CD4-positive, alpha-beta T cell (primary cell): ENCODE measurements at regions not wholly inside any gene's neighbourhood (a gene's known extent, or its start where the extent isn't known, plus 50 kb on each side); places are given as distances from the start of the nearest gene placed in this dataset.

Experiments used
- ATAC-seq: fragments of 200-7000 bp; cut with Tn5 transposase; one replicate; pipeline ENCODE4 v1.10.0; 2022; ENCODE audit warnings: mild to moderate bottlenecking; ENCODE audit not compliant: poor library complexity
- CTCF ChIA-PET: fragments of 350-600 bp; sonication (Branson Sonifier 250); formaldehyde crosslinking; loops from one replicate; lab custom pipeline; 2021; ENCODE audit warnings: antibody characterized with exemption, inconsistent platforms; lab: Charles Lee
- POLR2A ChIA-PET: fragments of 350-600 bp; sonication (Branson Sonifier 250); formaldehyde crosslinking; loops from one replicate; lab custom pipeline; 2021; ENCODE audit warnings: antibody characterized with exemption, inconsistent platforms; lab: Charles Lee
- DNase-seq, 14 experiments: peaks; one replicate each; pipeline ENCODE4 v3.0.0-alpha.2; 2013 to 2020; ENCODE audit warnings: mixed read lengths in 2 of 14
- H3K27ac ChIP-seq, 2 donors: one replicate each; pipeline versions ENCODE4 v1.5.1 to v1.7.0; 2013; ENCODE audit warnings: low read length in 2 of 2, low read depth in 1 of 2, mild to moderate bottlenecking in 1 of 2
- H3K27me3 ChIP-seq, 2 experiments: 1 replicate in 1 of 2; 2 replicates in 1 of 2; pipeline versions ENCODE4 v1.6.1 to v1.7.0; 2013; ENCODE audit warnings: low read length in 2 of 2, control low read depth in 1 of 2, mild to moderate bottlenecking in 1 of 2, moderate library complexity in 1 of 2; ENCODE audit not compliant: insufficient read depth in 2 of 2, control insufficient read depth in 1 of 2
- H3K36me3 ChIP-seq: one replicate; pipeline ENCODE4 v1.6.1; 2013; ENCODE audit warnings: low read length, control low read depth; ENCODE audit not compliant: insufficient read depth
- H3K4me1 ChIP-seq: one replicate; pipeline ENCODE4 v1.6.1; 2013; ENCODE audit warnings: low read length, control low read depth; ENCODE audit not compliant: insufficient read depth
- H3K4me3 ChIP-seq: one replicate; pipeline ENCODE4 v1.5.1; 2013; ENCODE audit warnings: mild to moderate bottlenecking, low read length, moderate library complexity
- H3K9me3 ChIP-seq, 2 experiments: 1 replicate in 1 of 2; 2 replicates in 1 of 2; pipeline versions ENCODE4 v1.6.1 to v1.7.0; 2013; ENCODE audit warnings: low read length in 2 of 2, mild to moderate bottlenecking in 2 of 2, control low read depth in 1 of 2, moderate library complexity in 1 of 2; ENCODE audit not compliant: control insufficient read depth in 1 of 2, insufficient read depth in 1 of 2
- H3K27ac Mint-ChIP-seq: one replicate; pipeline ENCODE4 v1.8.0; 2020; ENCODE audit warnings: mixed read lengths
- H3K27me3 Mint-ChIP-seq: one replicate; pipeline ENCODE4 v1.8.0; 2021; ENCODE audit warnings: mixed read lengths
- H3K36me3 Mint-ChIP-seq: one replicate; pipeline ENCODE4 v1.8.0; 2021; ENCODE audit warnings: low read depth, mixed read lengths
- H3K4me1 Mint-ChIP-seq: one replicate; pipeline ENCODE4 v1.8.0; 2021; ENCODE audit warnings: low read depth, mixed read lengths
- H3K4me3 Mint-ChIP-seq: one replicate; pipeline ENCODE4 v1.8.0; 2020; ENCODE audit warnings: mild to moderate bottlenecking, mixed read lengths
- H3K9me3 Mint-ChIP-seq: one replicate; pipeline ENCODE4 v1.8.0; 2020; ENCODE audit warnings: mixed read lengths
- CTCF ChIP-seq: fragments of 200-600 bp; IDR thresholded peaks from one replicate; pipeline ENCODE4 v1.8.0; 2022; ENCODE audit warnings: antibody characterized with exemption, mild to moderate bottlenecking
- intact Hi-C, 2 experiments: fragments of 100-400 bp; cut with DNase I in 1 of 2; cut with micrococcal nuclease in 1 of 2; formaldehyde crosslinking; loops; one replicate each; pipeline versions ENCODE4 v1.15.1 to v1.9.0; 2023 to 2025; cut with DNase I, micrococcal nuclease

- Mint-ChIP-seq H3K4me1 (no peaks in the 10 kb centered on the region), H3K27ac (no peak overlapping the region), H3K36me3 (no peaks in the 10 kb centered on the region), H3K27me3 (no peaks in the 10 kb centered on the region), H3K4me3 (no peak overlapping the region), H3K9me3 (no peaks in the 10 kb centered on the region)
- CTCF ChIA-PET: no interaction called here
- POLR2A ChIA-PET: no interaction called here
- no peaks in the 10 kb centered on the region for H3K36me3 ChIP-seq
- H3K4me3 ChIP-seq: no peak overlapping the region
- no peaks in the 10 kb centered on the region for H3K27me3 ChIP-seq
- ATAC-seq: no peak
- DNase-seq: no peak
- no peak for TF ChIP-seq CTCF
- H3K27ac ChIP-seq: no peak overlapping the region
- H3K4me1 ChIP-seq: no peaks in the 10 kb centered on the region
- H3K9me3 ChIP-seq: no peaks in the 10 kb centered on the region
- intact Hi-C loops: no loop called here
These were observed 130.0 kb upstream of the SLC24A5 start for GRCh38 chr15:47990821-47991220.

DNA sequence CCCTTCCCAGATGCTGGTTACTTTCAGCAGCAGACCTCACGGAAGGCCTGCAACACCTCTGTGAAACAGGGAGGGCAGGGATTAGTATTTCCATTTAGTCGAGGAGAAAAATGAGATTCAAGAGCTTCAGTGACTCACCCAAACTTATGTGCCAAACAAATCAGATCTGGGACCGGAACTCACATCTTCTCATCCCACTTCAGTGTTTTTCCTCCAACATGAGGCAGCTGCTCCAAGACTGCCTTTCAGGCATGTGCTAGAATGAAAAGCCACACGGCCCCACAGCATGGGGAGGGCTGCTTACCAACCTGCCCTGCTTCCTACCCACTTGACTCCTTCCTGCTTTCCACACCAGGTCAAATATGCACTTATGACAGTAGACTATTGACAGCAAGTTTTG, 129.4 kb upstream of the SLC24A5 start:
- Mint-ChIP-seq H3K36me3 (no peaks in the 10 kb centered on the region), H3K4me3 (no peak overlapping the region), H3K4me1 (no peaks in the 10 kb centered on the region), H3K27me3 (no peaks in the 10 kb centered on the region), H3K9me3 (no peaks in the 10 kb centered on the region), H3K27ac (no peak overlapping the region)
- no peak for TF ChIP-seq CTCF
- Histone ChIP-seq H3K36me3 (no peaks in the 10 kb centered on the region), H3K27me3 (no peaks in the 10 kb centered on the region), H3K4me1 (no peaks in the 10 kb centered on the region), H3K9me3 (no peaks in the 10 kb centered on the region), H3K27ac (no peak overlapping the region), H3K4me3 (no peak overlapping the region)
- ChIA-PET POLR2A (no interaction called here), CTCF (no interaction called here)
- no peak for DNase-seq
- ATAC-seq: no peak
- intact Hi-C loops: no loop called here

DNA sequence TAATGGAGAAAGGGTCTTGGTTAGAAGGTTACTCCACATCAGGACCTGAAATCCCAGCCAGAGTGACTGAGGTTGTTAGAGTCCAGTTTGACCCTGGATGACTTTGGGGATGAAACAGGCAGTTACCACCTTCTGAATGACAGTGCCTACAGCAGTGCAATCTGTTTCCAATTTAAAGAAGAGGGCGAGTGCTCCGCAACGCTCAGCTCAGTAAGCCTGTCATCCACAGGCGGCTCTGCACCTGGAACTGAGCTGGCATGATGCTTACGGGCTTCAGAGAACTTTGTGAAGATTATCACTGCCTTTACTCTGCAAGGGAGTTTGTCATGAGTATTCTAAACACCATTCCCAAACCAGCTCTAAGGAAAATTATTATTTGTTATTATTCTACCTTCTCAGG, 127.7 kb upstream of the SLC24A5 start:
- ATAC-seq (no peak), DNase-seq (no peak)
- no peak overlapping the region for H3K27ac ChIP-seq
- intact Hi-C loops: no loop called here
- no peaks in the 10 kb centered on the region for H3K4me1 ChIP-seq
- no peaks in the 10 kb centered on the region for H3K27me3 ChIP-seq
- no peak overlapping the region for H3K4me3 Mint-ChIP-seq
- ChIA-PET POLR2A (no interaction called here), CTCF (no interaction called here)
- no peaks in the 10 kb centered on the region for H3K9me3 Mint-ChIP-seq
- no peaks in the 10 kb centered on the region for H3K36me3 ChIP-seq
- H3K27me3 Mint-ChIP-seq: no peaks in the 10 kb centered on the region
- no peaks in the 10 kb centered on the region for H3K36me3 Mint-ChIP-seq
- no peak overlapping the region for H3K4me3 ChIP-seq
- H3K27ac Mint-ChIP-seq: no peak overlapping the region
- no peak for TF ChIP-seq CTCF
- no peaks in the 10 kb centered on the region for H3K9me3 ChIP-seq
- H3K4me1 Mint-ChIP-seq: no peaks in the 10 kb centered on the region
